ENCODE measurements at regions not wholly inside any gene's neighbourhood (a gene's known extent, or its start where the extent isn't known, plus 50 kb on each side); places are given as distances from the start of the nearest gene placed in this dataset.

- DNase-seq (ENCODE audit: low read depth in 1 of 2, low spot score in 1 of 2) (no peak), ATAC-seq (no peak), FAIRE-seq (no peak)
- Histone ChIP-seq H3K4me2 (no peak overlapping the region), H3K4me3 (no peak overlapping the region), H3K27ac (peak overlapping the region in 1 of 2 experiments; percentile 35; a peak in 2 of 6 replicates), H3K9me3 (peaks cover 10% of the 10 kb centered on the region; the same call in 2 of the 3 replicates), H3K4me1 (peaks cover 19% of the 10 kb centered on the region)
- ChIA-PET CTCF (no interaction called here), POLR2A (no interaction called here)
- 77% methylated on average over 2 of the region's 2 CpGs for WGBS (ENCODE audit: missing lambda C conversion rate)
- no peak for TF ChIP-seq KDM5A (IDR thresholded peaks at IDR 0.05)
Measured at GRCh38 chr16:59326955-59327354, 592.8 kb upstream of the GOT2 start.

GRCh38 chr16:59324462-59324861 is 590.3 kb upstream of the GOT2 start:
- ATAC-seq, result peak; percentile 96 to 99
- TF ChIP-seq PHF8 (IDR thresholded peaks at IDR 0.05; ENCODE audit: borderline replicate concordance, low read depth) (no peak), SREBF2 (IDR thresholded peaks at IDR 0.05) (no peak), KDM1A (IDR thresholded peaks at IDR 0.05; ENCODE audit: low read depth) (no peak), POLR2AphosphoS2 (conservative IDR thresholded peaks at IDR 0.05; ENCODE audit: low read length) (no peak), SMC3 (IDR thresholded peaks at IDR 0.05) (peak; percentile 38; the same call in 1 of the 3 replicates), HMGXB4 (CRISPR knock-in tag; IDR thresholded peaks at IDR 0.05; ENCODE audit: borderline replicate concordance) (no peak), HES2 (IDR thresholded peaks at IDR 0.05) (no peak), CBX2 (IDR thresholded peaks at IDR 0.05; ENCODE audit: borderline replicate concordance, low read depth) (no peak), JUN (IDR thresholded peaks at IDR 0.05) (peak in 1 of 2 experiments; percentile 38; a peak in 1 of 5 replicates), HOXB5 (CRISPR knock-in tag; IDR thresholded peaks at IDR 0.05) (no peak), CHD4 (IDR thresholded peaks at IDR 0.05; ENCODE audit: borderline replicate concordance) (no peak), MYC (IDR thresholded peaks at IDR 0.05; ENCODE audit: borderline replicate concordance, low read length) (no peak), BCL3 (IDR thresholded peaks at IDR 0.05) (peak; percentile 40; the same call in 1 of the 3 replicates), ZFP36 (IDR thresholded peaks at IDR 0.05; ENCODE audit: borderline replicate concordance, partially characterized antibody) (no peak), JUNB (IDR thresholded peaks at IDR 0.05) (peak; percentile 92), CBX8 (IDR thresholded peaks at IDR 0.05) (no peak), BHLHE40 (IDR thresholded peaks at IDR 0.05; ENCODE audit: low read depth, low read length) (no peak), GATA3 (IDR thresholded peaks at IDR 0.05; ENCODE audit: borderline replicate concordance) (peak; percentile 78), KDM5A (IDR thresholded peaks at IDR 0.05) (no peak), NPAS2 (CRISPR knock-in tag; IDR thresholded peaks at IDR 0.05; ENCODE audit: borderline replicate concordance) (no peak), EP300 (IDR thresholded peaks at IDR 0.05) (peak; percentile 60 to 75; a peak in 3 of 5 replicates), RAD21 (conservative IDR thresholded peaks at IDR 0.05 in 1 of 2, IDR thresholded peaks at IDR 0.05 in 1 of 2) (peak; percentile 21 to 49; a peak in 1 of 5 replicates), MAZ (IDR thresholded peaks at IDR 0.05; ENCODE audit: borderline replicate concordance, low read depth, low read length) (no peak), NR3C1 (IDR thresholded peaks at IDR 0.05) (no peak), RNF2 (IDR thresholded peaks at IDR 0.05; ENCODE audit: borderline replicate concordance, low read depth) (no peak), USF2 (IDR thresholded peaks at IDR 0.05) (no peak), REST (IDR thresholded peaks at IDR 0.05) (no peak), ESRRA (IDR thresholded peaks at IDR 0.05; ENCODE audit: borderline replicate concordance, low read length) (no peak), PBX3 (IDR thresholded peaks at IDR 0.05) (no peak)

More at GRCh38 chr16:59324462-59324861, 590.3 kb upstream of the GOT2 start:
- H3K4me2 ChIP-seq, result peak overlapping the region; percentile 79
- H3K9me3 ChIP-seq, result peaks cover 13% of the 10 kb centered on the region; the same call in 2 of the 3 replicates
- no peak overlapping the region for H3K4me3 ChIP-seq
- ChIA-PET POLR2A (no interaction called here), CTCF (interaction anchor here (1.0 kb wide), 1 partner anchor 88 kb away, joined by 3 read pairs; no protein-coding TSS in a partner anchor)
- 5% methylated on average over 5 of the region's 5 CpGs for WGBS (ENCODE audit: missing lambda C conversion rate)
- DNase-seq (ENCODE audit: low read depth in 1 of 2, low spot score in 1 of 2) (peak; percentile 59 to 80), FAIRE-seq (peak; percentile 99)
- peak overlapping the region; percentile 93 for H3K27ac ChIP-seq
- peaks cover 19% of the 10 kb centered on the region for H3K4me1 ChIP-seq
